GM18498 (cell line): ENCODE measurements at regions not wholly inside any gene's neighbourhood (a gene's known extent, or its start where the extent isn't known, plus 50 kb on each side); places are given as distances from the start of the nearest gene placed in this dataset.
"Not testable (repeated sequence)": the region's sequence is repeated elsewhere in the genome, so short reads cannot be mapped to it uniquely, and the experiment has no call there.

Source experiments
- ATAC-seq: cut with Tn5 transposase; IDR thresholded peaks from one replicate; pipeline ENCODE4 v1.9.1; 2021; ENCODE audit warnings: mild to moderate bottlenecking, moderate library complexity; ENCODE audit not compliant: unreplicated experiment

GRCh38 chr5:19104948-19105347, 883.1 kb downstream of the CDH18 start:
- no peak for ATAC-seq

- ATAC-seq: no peak
These were observed 865.1 kb downstream of the CDH18 start for GRCh38 chr5:19122923-19123322.

- ATAC-seq: no peak
These were observed 861.9 kb downstream of the CDH18 start for GRCh38 chr5:19125956-19126713.

- ATAC-seq: no peak
These were observed 847.7 kb downstream of the CDH18 start for GRCh38 chr5:19140276-19140675.

GRCh38 chr5:19141937-19142524, 846.0 kb downstream of the CDH18 start:
- ATAC-seq: not testable (repeated sequence)

GRCh38 chr5:19142713-19143414, 845.1 kb downstream of the CDH18 start:
- ATAC-seq: not testable (repeated sequence)

GRCh38 chr5:19143935-19144334, 844.1 kb downstream of the CDH18 start:
- no peak for ATAC-seq

GRCh38 chr5:19169426-19169825, 818.6 kb downstream of the CDH18 start:
- ATAC-seq: no peak

GRCh38 chr5:19172926-19173470, 815.0 kb downstream of the CDH18 start:
- no peak for ATAC-seq

- ATAC-seq: no peak
These were observed 812.0 kb downstream of the CDH18 start for GRCh38 chr5:19175776-19176570.

- ATAC-seq: no peak
These were observed 808.4 kb downstream of the CDH18 start for GRCh38 chr5:19179571-19179970.

- ATAC-seq: no peak
These were observed 798.8 kb downstream of the CDH18 start for GRCh38 chr5:19189176-19189575.

GRCh38 chr5:19193631-19194030, 794.4 kb downstream of the CDH18 start:
- ATAC-seq: no peak

GRCh38 chr5:19196631-19197030, 791.4 kb downstream of the CDH18 start:
- no peak for ATAC-seq

- no peak for ATAC-seq
These were observed 787.7 kb downstream of the CDH18 start for GRCh38 chr5:19200251-19200650.

GRCh38 chr5:19208397-19208796, 779.6 kb downstream of the CDH18 start:
- no peak for ATAC-seq

GRCh38 chr5:19210886-19211285, 777.1 kb downstream of the CDH18 start:
- no peak for ATAC-seq

- ATAC-seq: no peak
These were observed 758.7 kb downstream of the CDH18 start for GRCh38 chr5:19229179-19229835.

GRCh38 chr5:19233573-19233972, 754.4 kb downstream of the CDH18 start:
- no peak for ATAC-seq

- no peak for ATAC-seq
These were observed 752.9 kb downstream of the CDH18 start for GRCh38 chr5:19235101-19235584.
